A673 (cell line): ENCODE measurements at regions not wholly inside any gene's neighbourhood (a gene's known extent, or its start where the extent isn't known, plus 50 kb on each side); places are given as distances from the start of the nearest gene placed in this dataset.

Experiments used
- CTCF ChIP-seq: fragments of 300-800, 200-600 bp; sonication (generic); conservative IDR thresholded peaks from 2 replicates; pipeline ENCODE4 v1.5.1; 2017; ENCODE audit warnings: low read depth, mild to moderate bottlenecking, antibody characterized with exemption, low read length, moderate library complexity, mixed read lengths
- EZH2 ChIP-seq: fragments of 200-600 bp; sonication (generic); IDR thresholded peaks from 2 replicates; pipeline ENCODE4 v1.6.1; 2017; ENCODE audit warnings: borderline replicate concordance, low read depth, mild to moderate bottlenecking, mixed read lengths, antibody characterized with exemption, low read length; ENCODE audit not compliant: poor library complexity, severe bottlenecking

GRCh38 chr9:24051587-24051986 is 225.5 kb upstream of the ELAVL2 start:
- no peak for TF ChIP-seq CTCF
- TF ChIP-seq EZH2, result no peak
